ENCODE measurements at regions not wholly inside any gene's neighbourhood (a gene's known extent, or its start where the extent isn't known, plus 50 kb on each side); places are given as distances from the start of the nearest gene placed in this dataset.
"Not testable (repeated sequence)": the region's sequence is repeated elsewhere in the genome, so short reads cannot be mapped to it uniquely, and the experiment has no call there.

DNA sequence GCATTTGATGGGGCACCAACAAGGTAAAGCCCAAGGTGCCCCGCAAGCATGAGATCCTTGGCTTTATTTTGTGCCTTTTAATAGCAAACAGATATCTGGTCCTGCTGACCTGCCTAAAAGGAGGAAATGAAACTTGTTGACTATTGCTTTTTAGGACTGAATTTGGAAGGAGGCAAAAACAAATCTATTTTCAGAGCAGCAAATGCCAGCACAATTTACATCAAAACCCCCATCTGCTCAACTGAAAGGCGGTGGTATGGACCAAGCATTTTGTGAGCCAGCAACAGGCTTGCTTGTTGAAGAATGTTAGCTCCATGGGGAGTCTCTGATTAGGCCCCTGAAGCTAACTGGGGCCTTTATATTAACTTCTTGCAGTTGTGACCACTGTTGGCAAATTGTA lies 192.6 kb upstream of the E2F8 start:
- no peak for DNase-seq (ENCODE audit: low read depth in 2 of 2)

DNA sequence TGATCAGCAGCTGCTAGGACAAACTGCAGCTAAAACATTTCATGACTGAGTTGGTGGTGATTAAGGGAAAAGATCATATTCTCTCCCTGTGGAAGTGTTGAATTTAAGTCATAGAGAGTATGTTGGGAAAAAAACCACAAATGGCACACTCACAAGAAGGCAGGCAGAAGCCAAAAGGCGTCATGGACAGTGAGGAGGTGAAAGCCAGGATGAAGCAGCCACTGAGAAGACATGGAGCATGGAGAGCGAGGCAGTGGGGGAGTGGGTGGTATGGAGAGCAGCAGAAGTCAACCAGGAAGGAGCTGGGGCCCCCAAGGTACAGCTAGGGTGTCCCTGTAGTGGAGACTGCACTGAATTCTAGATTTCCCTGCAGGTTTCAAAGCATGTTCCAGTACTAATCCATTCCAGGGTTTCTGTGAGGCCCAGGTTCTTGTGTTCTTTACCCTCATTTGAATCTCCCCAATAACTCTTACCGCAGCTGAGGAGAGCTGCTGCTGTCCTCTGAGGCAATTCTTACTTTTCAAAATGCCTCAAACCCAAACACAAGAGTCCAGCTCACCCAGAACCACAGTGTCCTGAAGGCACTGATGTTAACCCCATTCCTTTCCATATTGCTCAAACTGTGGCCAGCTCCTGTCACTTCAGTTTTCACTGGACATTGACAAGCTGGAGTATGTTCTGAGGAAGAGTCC lies 191.8 kb upstream of the E2F8 start:
- no peak for DNase-seq (ENCODE audit: low read depth in 2 of 2)

DNA sequence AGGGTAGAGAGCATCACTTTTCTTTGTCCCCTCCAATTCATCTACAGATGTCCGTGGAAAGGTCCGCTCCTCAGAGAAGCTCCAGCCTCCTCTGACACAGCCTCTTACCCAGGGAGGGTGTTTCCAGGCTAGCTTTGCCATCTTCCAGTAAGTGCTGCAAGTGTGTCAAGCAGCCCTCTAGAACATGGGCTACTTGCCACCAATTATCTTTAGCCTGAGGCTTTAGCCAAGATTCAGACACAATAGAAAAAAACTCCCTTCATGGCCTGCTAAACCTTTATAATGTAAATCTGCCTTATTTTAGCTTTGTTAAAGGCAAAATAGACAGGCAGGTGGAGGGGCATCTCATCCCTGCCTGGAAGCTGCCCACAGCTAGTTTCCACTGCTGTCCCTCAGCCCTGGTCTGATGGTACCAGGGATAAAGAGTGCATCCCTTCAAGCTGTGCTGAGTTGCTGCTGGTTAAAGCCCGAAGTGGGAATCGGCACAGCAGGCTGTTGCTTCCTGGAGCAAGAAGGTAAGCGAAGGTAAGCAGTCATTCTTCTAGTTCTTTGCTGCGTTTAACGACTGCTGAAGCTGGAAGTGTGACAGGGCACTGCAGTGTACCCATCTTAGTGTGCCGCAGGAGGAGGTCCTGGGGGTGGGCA lies 190.1 kb upstream of the E2F8 start:
- DNase-seq (ENCODE audit: low read depth in 2 of 2), result no peak

DNA sequence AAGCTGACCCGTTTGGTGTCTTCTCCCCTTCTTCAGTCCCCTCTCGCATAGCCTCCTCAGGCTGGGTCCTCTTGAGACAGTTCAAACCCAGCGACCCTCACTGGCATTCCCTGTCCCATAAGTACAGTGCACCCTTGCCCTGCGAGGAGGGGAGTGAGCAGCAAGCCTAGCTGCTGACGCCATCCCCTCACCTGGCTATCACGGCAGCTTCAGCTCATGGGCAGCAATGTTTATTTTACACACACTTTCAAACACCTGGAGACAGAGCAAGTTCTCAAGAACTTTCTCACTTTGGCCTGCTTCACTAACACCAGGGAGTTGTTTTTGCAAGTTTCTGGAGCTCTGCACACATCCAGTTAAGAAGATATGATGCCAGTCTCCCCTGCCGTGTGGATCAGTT lies 189.6 kb upstream of the E2F8 start:
- no peak for DNase-seq (ENCODE audit: low read depth in 2 of 2)

DNA sequence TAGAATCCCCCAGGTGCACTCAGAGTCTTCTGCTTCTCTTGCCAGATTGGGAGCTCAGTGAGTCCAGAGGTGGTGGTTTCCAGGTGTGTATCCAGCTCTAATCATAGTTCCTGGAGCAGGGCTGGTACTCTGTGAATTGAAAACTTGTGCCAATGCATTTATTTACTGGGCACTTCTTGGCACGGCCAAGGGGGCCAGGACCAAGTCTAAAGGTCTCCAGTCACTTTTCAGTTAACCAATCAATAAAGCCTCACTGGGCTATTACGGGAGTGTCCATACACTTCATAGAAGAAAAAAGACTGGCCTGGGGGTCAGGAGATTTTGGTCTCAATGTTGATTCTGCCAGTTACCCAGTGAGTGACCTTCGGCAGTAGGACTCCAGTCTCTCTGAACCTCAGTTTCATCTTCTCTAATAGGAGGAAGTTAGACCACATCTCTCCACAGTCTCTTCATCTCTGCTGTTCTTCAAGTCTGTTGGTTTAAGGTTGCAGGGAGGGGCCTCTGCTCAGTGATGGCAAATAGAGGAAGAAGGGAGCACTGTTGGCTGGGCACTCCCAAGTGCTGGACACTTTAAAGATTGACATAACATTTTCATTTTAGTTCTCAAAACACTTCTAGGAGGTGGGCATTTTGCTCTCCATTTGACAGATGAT lies 188.5 kb upstream of the E2F8 start:
- no peak for DNase-seq (ENCODE audit: low read depth in 2 of 2)

DNA sequence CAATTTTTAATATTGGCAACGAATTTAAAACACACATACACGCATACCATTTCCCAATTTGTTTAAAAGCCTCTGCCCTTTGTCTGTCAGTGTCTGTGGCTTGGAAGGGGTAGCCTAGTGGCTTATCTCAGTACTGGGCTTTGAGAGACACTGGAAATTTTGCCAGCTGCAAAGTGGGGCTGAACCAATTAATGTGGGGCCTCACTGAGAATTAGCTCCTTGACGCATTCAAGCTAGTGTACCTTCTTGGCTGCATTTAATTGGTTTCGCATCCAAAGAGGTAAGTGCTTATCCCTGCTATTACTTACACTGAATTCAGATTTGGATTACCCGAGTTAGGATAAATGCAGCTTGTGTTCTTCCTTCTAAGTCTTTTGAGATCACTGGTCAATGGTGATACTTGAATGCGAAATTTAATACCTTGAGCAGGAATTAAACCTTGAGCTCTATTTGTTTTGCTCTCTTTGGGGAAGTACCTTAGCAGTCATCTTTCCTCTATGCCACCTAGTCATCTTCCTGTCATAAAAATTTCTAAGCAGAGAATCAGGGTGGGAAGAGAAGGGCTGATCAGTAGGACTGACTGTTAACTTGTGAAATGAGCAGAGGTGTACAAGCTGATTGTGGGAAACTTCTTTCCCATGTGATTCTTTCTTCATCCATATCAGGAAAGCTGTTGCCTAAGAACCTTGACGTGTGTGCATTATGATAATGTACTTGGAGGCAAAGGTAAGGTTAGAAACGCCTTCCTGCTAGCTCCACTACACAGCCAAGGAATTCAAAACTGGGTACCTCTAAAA lies 187.7 kb upstream of the E2F8 start:
- DNase-seq (ENCODE audit: low read depth in 2 of 2), result no peak

DNA sequence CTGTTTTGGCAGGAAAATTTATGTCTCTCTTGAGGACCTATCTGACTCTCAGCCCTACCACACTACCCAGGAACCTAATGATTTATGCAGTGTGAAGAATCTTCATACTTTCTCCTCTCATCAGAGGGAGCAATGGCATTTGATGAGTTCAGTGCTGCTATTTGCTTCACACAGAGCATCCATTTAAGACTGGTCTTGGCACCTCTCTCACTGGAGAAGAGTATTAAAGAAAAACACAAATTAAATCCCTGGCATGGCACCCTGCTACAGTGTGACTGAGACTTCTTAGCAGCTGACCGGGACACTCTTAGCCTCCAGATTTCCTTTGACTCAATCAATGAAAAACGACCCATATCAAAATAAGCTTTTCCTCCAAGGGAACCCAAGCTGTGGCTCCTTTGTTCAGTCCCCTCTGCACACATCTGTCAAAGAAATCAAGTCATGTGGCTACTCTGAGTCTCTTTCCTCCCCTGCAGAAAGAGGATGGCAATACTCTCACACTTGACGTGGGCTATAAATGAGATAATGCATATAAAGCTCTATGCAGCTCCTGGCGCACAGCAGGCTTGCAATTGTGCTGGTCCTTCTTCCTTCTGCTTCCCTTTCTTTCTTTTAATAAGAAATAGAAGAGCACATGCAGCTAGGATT lies 186.1 kb upstream of the E2F8 start:
- DNase-seq (ENCODE audit: low read depth in 2 of 2), result no peak

DNA sequence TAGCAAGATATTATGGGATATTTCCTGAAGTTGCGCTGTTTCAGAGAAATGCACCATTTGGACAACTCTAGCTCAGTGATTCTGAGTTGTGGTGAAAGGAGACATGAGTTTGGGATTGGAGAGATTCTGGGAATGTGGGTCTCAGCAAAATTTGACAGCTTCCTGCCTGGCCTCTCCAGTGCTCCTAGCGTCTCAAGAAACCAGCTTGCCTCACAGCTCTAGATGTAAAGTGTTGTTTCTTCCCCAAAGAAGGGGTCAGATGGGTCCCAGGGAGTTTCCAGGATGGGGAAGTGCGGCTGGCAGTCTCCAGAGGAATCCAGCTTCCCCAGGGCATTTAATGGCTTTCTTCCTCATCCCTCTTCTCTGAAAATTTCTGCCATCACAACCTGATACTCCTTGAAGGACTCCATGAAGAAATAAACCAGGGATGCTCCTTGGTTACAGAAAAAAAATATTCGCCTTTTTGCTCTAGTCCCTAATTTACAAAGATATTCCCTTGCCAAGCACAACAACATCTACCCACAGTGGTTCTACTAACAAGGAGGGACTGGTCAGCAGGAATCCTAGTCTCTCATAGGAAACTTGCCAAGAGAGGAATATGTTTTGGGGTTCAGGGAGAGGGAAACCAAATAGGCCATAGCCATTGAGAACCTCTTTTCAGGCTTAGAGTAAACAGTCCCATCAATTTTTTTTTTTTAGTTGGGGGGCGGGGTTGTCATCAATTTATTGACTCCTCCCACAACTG lies 185.4 kb upstream of the E2F8 start:
- DNase-seq (ENCODE audit: low read depth in 2 of 2), result no peak

DNA sequence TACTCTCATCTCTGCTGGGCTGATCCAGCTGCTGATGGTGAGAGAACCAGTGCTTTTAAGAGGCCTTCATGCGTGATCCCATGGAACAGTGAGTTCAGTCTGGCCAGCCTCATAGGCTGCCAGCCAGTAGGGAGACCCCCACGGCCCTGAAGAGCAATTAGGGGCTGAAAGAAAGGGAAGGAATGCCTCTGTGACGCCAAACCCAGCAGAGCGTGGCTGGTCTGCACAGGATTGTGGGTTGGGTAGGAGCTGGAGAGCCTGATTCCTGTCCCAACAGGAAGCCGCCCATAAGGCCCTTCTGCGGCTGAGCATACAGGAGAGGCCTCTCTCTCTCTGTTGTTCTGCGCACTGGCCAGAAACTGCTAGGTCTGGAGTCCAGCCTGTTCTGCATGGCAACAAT lies 181.5 kb upstream of the E2F8 start:
- no peak for DNase-seq (ENCODE audit: low read depth in 2 of 2)

DNA sequence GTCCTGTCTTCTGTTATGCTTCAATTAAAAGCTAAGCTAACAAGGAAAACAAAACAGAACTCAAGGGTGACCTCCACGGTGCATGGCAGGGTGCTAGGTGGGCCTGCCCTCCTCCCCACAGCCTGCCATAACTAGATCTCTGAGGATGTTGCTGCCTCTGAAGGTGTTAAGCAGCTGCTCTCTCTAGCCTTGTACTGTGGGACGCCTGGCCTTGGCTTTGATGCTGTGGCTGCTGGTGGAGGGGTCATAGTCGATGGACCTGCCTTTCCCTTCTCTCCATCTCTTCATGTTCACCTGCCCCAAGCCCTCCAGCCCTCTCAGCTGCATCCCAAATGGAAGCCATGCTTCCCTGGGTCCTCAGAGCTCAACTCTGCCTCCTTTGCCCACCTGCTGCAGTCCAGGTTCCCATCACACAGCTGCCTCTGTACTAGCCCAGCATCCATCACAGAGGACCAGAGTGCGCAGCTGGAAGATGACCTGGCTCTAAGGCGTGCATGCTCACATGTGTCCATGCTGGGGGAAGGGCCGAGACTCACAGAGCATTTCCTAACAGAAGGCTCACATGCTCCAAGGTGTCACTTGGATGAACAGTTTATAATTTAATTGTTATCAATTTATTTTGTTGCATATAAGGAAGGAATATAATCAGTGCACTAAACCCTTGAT lies 180.3 kb upstream of the E2F8 start:
- no peak for DNase-seq (ENCODE audit: low read depth in 2 of 2)

DNA sequence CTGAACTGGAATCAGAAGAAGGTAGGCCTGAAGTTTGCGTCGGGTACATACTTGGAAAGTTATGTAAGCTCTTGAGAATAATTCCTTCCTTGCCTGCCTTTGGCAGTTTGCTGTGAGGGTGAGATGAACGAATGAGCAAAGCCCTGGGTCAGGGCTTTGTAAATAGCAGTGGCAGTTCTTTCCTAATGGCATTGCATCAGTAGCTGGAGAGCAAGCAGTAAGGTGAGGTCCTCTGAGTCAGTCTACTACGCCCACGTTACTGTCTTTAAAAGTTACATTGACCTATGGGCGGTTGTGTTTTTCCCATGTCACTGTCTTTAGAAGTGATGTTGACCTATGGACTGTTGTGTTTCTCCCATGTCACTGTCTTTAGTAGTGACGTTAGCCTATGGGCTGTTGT lies 179.1 kb upstream of the E2F8 start:
- DNase-seq (ENCODE audit: low read depth in 2 of 2), result no peak

DNA sequence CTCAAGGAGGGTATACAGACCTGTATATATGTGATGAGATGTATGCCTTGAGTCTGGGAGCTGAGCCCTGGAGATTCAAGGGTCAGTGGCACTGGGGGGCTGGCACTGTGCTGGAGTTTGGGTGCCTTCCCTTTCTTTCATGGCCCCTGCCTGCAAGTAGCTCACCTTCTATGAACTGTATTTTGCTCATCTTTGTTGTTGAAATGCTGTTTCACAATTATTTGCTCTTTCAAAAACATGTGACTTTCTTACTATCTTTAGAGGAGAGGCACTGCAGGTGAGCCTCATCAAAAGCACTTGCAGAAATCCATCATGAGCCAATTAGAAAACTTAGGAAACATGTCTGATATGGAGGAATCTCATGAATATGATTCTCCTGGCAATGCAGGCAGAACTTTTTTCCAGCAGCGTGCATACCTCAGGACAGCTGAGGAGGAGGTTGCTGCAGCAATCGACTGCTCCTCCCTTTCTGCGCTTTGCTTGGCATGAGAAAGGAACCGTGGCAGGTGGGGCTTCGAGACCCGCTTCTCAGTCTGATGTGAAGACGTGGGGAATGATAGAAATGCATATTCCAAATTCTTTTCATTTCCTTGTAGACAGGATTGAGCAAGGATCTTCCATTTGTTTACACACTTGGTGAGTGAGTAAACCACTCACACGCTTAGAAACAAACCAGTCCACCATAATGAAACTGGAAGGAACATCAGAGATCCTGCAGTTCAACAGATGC lies 178.4 kb upstream of the E2F8 start:
- no peak for DNase-seq (ENCODE audit: low read depth in 2 of 2)

DNA sequence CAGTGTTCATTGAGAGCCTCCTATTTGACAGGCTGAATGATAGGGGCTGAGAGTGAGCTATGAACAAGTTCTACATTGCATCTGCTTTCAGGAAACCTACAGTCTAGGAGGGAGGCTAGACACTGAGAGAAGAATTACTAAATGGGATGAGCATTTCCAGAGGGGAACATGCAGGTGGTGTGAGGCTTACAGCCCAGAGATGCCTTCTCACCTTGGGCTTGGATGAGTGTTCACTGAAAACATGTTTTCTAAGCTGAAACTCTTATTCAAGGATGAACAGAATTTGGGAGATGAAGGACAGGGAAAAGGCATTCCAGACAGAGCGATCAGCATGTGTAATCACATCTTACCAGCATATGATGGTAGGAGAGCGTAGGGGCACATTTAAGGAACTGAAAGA lies 177.5 kb upstream of the E2F8 start:
- no peak for DNase-seq (ENCODE audit: low read depth in 2 of 2)

DNA sequence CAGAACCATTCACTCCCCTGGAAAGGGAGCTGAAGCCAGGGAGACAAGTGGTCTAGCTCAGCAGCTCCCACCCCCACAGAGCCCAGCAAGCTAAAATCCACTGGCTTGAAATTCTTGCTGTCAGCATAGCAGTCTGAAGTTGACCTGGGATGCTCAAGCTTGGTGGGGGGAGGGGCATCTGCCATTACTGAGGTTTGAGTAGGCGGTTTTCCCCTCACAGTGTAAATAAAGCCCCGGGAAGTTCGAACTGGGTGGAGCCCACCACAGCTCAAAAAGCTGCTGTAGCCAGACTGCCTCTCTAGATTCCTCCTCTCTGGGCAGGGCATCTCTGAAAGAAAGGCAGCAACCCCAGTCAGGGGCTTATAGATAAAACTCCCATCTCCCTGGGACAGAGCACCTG lies 171.3 kb upstream of the E2F8 start:
- not testable (repeated sequence) for DNase-seq (ENCODE audit: low read depth in 2 of 2)

DNA sequence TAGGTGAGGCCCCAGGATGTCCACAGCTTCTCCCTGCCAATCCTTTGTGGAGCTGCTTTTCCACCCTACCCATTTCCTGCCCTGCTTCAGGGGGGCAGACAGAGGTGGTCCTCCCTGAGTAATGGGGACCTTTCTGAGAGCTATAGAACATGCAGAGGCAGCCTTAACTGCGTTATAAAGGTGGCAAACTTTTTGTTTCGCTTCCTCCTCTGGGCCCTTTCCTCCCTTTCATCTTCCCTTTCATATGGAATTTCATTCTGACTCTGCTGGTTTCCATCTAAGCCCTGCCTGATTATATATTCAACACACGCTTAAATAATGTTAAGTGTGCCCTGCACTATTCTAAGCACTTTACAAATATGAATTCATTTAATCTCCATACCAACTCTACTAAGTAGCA lies 169.3 kb upstream of the E2F8 start:
- no peak for DNase-seq (ENCODE audit: low read depth in 2 of 2)

DNA sequence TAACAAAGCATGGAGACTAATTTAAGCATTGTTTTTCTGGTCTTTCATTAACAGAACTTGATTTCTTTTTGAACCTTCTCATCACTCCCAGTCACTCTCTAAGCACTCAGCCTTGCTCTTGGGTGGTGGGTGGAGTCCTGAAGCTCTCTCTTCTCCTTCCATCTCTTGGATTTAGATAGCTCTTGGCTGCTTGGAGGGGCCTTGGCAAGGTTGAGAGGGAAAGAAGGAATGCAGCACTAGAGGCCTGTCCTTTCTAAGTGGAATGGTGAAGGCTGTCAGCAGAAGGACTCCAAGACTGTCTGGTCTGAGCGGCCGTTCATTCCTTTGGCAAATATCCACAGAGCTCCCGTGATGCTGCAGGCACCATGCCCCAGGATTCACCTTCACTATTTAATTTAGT lies 168.6 kb upstream of the E2F8 start:
- DNase-seq (ENCODE audit: low read depth in 2 of 2), result no peak

DNA sequence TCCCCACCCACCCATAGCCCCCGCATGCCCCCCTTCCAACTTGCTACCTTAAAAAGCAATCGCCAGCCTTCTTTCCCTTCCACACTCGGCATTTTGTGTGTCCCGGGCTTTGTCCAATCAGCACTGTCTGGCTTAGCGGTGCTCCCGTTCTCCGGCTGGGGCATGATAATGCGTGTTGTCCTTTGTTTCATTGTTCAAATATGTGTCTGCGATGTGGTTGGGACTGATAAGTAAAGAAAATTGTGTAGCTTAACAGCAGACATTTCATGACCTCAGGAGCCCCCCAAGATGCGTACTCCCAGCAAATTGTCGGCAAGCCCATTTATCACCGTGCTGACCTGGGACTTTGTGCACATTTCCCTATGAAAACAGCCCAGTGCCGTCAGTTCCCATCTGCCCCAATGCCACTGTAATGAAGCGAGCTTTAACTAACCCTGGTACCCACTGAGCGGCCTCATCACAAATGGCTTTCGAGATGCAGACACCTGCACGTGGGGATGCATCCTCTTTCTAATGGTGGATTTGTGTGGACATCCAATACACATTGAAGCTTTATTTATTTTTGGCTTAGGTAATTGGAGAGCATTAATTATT lies 167.0 kb upstream of the E2F8 start:
- DNase-seq (ENCODE audit: low read depth in 2 of 2), result no peak

DNA sequence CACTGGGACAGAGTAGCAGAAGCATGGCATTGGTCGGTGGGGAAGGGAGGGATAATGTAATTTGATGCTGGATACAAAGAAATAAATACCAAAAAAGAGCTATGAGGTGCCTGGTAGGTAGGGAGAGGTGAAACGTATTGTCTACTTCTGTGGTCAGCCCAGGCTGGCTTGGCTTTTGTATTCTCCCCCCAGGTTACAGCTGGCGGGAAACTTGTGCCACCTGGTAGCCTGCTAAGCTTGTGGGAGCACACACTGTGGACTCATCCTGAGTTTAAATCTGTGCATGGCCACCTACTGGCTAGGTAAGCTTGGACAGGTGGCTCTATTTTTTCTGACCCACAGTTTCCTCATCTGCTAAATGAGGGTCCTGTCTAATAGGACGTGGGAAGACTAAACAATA lies 165.2 kb upstream of the E2F8 start:
- no peak for DNase-seq (ENCODE audit: low read depth in 2 of 2)

DNA sequence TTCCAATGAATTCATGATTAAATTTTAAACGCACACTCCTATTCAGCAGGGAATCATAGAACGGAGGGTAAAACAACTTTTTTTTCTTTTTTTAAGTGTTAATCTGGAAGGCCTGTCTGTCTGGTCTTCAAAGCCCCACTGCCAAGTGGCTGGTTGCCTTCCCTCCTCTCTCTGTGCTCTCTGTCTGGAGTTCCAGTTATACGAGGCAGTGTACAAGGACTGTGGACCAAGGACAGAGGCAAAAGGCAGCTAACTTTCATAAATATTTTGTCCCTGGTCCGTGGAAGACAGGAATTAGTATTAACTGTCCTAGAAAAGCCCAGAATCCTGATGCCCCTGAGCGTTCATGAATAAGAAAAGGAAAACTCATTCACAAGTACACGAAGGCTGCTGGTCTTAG lies 164.0 kb upstream of the E2F8 start:
- DNase-seq (ENCODE audit: low read depth in 2 of 2), result no peak
